HG03354 (cell line): ENCODE measurements at regions not wholly inside any gene's neighbourhood (a gene's known extent, or its start where the extent isn't known, plus 50 kb on each side); places are given as distances from the start of the nearest gene placed in this dataset.
"Not testable (repeated sequence)": the region's sequence is repeated elsewhere in the genome, so short reads cannot be mapped to it uniquely, and the experiment has no call there.

Source experiments
- ATAC-seq: cut with Tn5 transposase; IDR thresholded peaks from one replicate; pipeline ENCODE4 v1.9.1; 2021; ENCODE audit warnings: mild to moderate bottlenecking; ENCODE audit not compliant: unreplicated experiment, poor library complexity, severe bottlenecking

DNA sequence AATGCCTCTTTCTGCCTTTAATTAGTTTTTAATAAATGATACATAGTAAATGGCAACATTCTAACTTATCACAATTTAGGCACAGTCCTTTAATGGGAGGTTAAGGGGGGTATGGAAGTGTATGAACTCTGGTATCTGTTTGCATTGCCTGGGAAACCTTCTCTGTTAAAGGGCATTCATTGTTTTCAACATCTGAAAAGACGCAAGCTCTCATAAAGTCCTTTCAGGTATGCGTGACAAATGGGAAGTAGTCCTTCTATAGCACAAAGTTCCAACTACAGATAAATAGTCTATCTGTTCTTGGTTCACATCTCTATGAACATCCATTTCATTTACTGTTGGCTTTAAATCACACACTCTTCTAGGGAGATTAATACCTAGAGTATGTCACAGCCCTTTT lies 298.0 kb upstream of the PMFBP1 start:
- ATAC-seq = no peak

DNA sequence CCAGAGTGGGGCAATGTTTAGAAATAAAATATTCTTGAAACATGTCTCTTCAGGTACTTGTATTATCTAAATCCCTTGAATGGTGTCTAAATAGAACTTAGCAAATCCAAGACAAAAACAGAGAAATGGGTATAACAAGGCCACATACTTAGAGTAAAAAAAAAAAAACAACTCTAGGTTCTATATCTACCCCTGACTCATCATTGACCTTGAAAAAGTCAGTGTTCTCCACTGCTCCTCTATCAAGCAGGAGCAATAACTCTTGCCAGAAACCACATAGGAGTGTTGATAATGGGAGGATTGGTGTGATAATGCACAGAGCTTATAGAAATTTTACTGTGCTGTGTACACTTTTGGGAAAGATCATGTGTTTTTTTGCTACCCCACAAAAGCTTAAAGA lies 296.6 kb upstream of the PMFBP1 start:
- no peak for ATAC-seq

DNA sequence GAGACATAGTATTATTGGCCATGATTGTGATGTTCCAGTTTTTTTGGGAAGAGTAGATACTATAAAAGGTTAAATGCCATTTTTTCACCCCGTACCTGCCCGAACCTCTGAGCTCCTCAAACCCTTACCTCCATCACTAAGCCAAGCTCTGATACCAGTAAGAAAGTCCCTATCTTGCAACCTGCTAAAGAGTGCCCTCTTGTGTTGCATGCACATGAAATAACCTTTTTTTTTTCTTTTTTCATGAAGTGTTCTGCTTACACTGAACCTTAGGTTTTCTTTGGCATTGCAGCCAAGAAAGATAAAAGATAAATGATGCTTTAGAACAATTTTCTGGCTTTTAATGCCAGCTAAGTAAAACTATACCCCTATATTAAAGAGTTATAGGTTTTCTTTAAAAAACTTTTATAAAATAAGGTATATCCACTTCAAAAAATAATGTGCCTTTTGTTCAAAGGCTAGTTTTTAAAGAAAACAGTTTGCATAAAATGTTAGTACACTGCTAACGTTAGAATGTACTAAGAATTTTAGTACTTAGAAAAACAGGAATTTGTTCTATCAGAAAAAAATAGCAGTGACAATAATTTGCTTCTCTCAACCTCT lies 295.3 kb upstream of the PMFBP1 start:
- no peak for ATAC-seq

DNA sequence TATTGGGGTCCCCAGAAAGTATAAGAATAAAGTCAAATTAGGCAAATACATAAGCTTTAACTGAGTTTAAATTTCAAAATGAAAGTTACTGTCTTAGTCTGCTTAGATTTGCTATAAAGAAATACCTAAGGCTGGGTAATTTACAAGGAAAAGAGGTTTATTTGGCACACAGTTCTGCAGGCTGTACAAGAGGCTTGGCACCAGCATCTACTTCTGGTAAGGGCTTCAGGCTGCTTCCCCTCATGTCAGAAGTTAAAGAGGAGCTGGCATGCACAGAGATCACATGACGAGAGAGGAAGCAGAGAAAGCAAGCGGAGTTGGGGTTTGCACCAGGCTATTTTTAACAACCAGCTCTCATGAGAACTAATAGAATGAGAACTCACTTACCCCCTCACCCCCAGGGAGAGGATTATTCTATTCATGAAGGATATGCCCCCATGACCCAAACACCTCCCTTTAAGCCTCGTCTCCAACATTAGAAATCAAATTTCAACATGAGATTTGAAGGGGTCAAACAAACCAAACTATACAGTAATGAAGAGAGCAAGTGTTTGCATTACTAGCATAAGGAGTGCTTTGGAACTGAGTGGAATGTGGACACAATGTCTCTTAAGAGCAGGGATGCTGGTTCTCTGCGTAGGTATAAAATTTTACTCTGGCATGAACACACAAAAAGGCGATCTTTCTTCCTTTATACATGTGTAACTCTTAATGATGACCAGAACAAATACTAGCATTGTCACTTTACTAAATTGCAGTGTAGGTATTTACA lies 292.8 kb upstream of the PMFBP1 start:
- ATAC-seq = no peak

DNA sequence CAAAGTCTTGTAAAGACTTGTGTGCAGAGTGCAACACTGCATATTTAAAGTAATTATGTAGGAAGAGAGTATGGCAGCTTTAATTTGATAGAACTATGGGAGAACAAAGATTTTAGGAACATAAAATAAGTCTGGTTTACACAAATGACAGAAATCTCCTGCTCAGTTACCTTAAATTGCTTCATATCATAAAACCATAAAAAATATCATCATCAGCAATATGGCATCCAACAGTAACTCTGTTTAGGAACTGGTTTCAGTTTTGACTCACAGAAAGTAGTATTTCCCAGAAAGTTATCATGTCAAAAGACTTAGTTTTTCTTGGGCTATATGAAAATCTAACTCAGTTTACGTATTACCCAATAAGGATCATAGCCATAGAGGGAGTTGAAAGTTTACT lies 292.1 kb upstream of the PMFBP1 start:
- no peak for ATAC-seq

DNA sequence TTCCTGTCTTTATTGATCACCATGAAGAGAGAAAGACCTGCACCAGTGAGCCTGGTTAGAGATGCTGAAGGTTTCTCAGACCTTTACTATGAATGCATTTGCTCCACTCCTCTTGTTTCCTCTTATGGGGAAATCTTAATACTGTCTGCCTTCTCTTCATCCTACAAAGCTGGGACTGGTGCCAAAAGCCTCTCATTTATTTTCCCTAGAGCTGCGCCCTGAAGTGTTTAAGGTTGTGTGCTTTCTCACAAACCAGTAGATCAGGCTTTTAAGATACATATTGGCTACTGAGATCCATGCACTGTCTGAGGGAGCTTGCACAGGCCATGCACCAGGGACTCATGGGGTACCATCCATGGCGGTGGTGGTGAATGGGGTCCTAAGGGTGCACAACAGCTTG lies 286.1 kb upstream of the PMFBP1 start:
- no peak for ATAC-seq

DNA sequence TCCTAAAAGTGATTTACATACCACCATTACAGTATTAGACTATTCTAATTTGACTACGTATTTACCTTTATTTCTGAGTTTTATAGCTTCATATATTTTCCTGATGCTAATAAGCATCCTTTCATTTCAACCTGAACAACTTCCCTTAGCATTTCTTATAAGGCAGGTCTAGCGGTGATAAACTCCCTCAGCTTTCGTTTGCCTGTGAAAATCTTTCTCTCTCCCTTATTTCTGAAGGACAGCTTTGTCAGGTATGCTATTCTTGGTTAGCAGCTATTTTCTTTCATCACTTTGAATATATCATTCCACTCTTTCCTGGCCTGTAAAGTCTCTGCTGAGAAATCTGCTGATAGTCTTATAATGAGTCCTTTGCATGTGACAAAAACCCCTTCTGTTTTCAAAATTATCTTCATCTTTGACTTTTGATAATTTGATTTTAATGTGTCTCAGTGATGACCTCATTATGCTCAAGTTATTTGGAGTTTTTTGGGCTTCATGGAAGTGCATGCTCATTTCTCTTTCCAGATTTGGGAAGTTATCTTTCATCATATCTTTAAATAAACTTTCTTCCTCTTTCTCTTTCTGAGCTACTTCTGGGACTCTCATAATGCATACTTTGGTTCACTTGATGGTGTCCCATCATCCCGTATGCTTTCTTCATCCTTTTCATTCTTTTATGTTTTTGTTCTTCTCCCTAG lies 285.4 kb upstream of the PMFBP1 start:
- ATAC-seq = no peak

DNA sequence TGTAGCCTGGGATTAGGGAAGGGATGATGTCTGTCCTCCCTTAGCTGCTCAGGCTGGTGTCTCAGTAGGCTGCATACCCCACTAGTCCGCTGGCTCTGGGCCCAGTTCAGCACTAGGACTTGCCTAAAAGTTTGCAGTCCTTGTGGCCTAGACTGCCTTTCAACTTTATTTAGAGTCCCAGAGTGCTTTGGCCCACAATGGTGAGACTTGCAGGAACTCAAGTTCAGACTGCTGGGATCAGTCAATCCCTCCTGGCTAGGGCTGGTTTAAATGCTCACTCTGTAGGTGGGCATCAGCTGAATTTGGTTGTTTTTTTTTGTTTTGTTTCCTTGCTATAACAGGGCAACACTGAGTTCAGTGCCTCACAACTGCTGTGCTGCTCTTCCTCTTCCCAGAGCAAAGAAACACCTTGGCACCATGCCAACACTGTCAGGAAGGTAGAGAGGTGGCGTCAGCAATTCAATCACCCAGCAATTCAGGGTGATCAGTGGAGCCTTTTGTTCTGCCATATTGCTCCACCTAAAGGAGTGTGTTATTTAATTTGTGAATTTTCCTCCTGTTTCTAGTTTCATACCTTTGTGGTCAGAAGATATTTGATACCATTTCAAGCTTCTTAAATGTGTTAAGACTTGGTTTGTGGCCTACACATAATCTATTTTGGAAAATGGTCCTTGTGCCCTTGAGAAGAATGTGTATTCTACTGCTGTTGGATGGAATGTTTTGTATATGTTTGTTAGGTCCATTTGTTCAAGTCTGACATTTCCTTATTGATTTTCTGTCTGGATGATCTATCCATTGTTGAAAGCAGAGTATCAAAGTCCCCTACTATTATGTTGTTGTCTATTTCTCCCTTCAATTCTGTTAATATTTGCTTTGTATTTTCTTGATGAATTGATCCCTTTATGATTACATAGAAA lies 284.0 kb upstream of the PMFBP1 start:
- ATAC-seq = no peak

DNA sequence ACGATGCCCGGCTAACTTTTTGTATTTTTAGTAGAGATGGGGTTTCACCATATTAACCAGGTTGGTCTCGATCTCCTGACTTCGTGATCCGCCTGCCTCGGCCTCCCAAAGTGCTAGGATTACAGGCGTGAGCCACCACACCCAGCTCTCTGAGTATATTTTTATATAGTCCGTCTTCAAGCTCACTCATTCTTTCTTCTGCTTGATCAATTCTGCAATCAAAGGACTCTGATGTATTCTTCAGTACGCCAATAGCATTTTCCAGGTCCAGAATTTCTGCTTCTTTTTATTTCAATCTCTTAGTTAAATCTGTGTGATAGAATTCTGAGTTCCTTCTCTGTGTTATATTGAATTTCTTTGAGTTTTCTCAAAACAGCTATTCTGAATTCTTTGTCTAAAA lies 281.9 kb upstream of the PMFBP1 start:
- not testable (repeated sequence) for ATAC-seq

DNA sequence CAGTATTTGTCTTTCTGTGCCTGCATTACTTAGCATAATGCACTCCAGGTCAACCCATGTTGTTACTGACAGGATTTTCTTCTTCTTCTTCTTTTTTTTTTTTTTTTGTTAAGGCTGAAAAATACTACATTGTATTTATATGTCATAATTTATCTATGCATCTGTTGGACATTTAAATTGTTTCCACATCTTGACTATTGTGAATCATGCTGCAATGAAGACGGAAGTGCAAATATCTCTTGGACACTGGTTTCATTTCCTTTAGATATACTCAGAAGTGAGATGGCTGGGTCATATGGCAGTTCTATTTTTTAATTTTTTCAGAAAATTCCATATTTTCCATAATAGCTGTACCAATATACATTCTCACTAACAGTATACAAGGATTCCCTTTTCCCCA lies 272.7 kb upstream of the PMFBP1 start:
- ATAC-seq = no peak

DNA sequence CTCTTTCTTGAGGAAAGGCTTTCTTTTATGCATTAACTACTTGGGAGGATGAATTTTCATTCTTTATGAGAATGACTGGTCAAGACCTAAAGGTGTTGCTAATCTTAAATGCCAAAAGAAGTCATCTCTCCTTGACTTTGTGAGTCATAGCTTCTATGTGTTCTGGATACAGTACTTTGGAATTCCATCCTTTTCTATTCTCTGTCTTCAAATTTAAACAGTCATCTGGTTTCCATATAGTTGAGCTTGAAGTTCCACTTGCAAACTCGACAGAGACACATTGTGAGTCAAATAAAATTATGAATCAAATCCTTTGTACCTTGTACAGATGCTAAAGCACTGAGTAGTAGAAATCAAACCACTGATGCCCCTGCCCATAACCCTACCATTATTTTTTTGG lies 271.9 kb upstream of the PMFBP1 start:
- no peak for ATAC-seq

DNA sequence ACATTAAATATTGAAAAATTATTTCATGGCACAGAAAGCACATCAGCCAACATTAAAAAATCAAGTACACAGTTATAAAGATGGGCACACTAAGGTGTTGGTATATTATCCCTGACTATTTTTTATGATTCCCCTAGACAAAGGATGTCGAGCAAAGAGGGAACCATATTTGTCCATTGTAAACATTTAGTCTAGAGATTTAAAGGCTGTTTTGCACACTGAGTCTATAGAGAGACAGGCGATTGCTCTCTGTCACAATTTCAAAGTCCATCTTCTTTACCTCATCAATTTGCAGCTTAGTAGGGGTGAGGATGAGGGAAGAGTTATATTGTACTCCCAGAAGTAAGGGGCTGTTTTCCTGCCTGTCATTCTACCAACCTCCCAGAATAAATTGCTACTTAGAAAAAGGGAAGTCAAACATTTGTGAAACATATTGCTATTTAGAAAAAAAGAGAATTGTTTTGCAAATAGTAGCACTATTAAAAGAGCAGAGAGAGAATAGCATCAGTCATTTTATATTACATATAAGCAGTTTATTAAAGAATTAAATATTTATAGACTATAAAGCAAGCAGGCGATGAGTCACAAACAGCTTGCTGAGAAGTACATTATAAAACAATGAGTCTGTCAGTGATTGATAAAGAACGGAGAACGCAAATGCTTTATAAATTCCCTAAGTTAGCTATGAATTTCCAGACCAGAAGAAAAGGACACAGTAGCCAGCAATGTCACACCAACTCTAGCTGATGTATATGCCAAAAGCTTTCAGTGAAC lies 270.6 kb upstream of the PMFBP1 start:
- ATAC-seq = no peak

DNA sequence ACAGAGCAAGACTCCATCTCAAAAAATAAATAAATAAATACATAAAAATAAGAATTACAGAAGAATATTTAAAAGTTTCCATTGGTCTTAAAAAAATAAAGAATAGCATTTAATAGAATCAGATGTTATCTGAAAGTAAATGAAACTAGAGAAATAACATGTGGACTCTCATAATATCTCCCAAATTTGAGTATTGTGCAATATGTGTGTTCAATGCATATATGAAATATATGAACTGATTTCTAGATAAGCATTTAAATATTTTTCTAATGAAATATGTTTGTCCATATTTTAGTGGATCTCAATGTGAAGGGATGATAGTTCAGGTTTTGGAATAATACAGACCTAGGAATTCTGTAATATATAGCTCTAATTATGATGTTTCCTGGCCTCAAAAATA lies 265.9 kb upstream of the PMFBP1 start:
- no peak for ATAC-seq

DNA sequence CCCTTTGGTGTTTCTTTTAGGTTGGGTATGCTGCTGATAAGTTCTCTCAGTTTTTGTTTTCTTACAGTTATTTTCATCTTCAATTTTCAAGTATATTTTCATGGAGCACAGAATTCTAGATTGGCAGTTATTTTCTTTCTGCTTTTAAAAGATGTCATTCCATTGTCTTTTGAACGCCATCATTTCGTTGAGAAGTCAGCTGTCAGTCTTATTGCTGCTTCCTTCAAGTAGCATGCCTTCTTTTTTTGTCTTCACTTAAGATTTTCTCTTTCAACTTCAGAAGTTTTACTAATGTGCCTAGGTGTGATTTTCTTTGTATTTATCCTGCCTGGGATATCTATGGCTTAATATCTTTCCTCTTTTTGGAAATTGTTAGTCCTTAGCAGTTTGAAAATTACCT lies 262.2 kb upstream of the PMFBP1 start:
- ATAC-seq = no peak

DNA sequence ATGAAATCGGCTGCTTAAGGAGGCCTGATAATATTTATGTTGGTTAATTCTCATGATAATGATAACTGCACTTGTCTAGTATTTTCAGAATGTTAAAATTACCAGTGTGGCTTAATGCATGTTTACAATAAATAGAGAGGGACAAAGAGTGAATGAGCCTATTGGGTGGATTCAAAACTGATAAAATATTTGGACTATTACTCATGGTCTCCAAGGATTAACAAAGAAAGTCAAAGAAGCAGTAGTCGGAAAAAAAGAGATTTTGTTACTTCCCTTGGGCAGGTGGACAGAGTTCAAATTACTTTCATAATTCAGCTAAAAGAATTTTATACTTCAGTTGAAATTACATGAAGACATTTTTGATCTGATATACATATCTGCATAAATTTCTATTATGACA lies 258.2 kb upstream of the PMFBP1 start:
- ATAC-seq = no peak

DNA sequence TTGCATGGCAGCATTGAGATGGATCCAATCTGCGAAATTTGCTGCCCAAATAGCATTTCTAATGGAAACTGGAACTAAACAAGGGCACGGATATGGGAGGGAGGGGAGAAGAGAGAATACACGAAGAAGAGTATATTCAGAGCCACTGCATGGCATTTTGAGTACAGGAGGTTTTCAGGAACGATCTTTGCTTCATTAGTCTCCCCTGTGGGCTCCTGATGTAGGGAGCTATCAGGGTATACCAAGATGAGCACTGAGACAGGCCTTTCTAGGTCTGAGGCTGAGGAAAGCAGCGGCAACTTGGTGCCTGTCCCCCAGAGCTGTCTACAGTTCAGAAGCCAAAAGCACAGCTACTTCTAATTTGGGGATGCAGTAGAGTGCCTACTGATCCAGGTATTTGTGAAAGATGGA lies 257.7 kb upstream of the PMFBP1 start:
- no peak for ATAC-seq

DNA sequence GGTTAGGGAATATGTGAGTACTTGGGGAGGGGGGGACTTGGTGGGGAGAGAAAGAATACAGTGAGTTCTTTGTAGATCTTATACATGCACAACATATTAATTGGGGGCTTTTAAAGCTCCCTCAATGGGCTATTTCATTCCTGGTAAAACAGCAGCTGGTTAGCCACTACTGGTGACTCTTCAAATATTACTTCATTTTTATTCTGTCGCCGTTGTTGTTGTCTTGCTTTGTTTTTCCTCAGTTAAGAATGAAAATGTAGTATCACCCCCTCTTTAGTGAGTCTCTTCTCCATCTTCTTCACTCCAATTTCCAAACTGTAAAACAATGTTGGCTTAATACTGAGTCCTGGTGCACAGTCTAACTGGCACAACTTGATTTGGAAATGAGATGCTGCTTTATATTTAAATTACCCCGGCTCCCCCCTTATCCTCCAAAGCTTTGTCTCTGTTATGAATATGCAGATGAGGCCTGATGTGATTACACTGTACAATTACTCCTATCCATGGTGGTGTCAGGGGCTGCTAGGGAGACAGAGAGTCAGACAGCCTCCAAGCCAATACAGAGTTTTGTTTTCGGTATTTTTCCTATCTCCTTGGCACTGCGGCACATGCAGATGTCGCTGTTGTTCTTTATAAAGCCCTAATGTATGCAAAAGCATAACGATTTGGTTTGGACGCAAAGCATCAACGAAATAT lies 256.9 kb upstream of the PMFBP1 start:
- no peak for ATAC-seq

DNA sequence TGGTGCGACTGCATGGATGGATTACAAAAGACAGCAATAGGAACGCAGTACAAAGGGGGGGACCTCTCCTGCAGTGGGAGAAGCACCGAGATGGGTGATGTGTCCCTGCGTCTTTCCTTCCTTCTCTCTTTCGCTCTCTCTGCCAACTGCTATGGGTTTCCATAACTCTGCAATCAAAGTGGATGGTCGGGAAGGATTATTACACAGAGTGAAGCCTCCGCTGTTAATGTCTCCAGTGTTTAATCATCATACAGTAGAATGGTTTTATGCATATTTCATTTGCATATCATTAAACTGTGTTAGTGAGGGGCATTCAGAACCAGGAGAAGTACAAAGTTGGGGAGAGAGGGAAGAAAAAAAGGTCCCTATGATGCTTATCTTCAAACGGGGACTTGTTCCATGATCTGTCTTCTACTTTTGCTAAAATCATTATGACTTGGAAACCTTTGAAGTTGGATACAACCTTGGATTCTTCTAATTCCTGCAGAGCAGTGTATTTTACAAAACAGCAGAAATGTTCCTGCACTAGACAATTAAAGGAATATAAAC lies 255.9 kb upstream of the PMFBP1 start:
- ATAC-seq = no peak
